ENCODE measurements at regions not wholly inside any gene's neighbourhood (a gene's known extent, or its start where the extent isn't known, plus 50 kb on each side); places are given as distances from the start of the nearest gene placed in this dataset.

- DNase-seq, result no peak
Observed at GRCh38 chr6:94376876-94377275, 957.5 kb upstream of the EPHA7 start.

GRCh38 chr6:94372229-94372628, 952.9 kb upstream of the EPHA7 start:
- no peak for DNase-seq

GRCh38 chr6:94367316-94367715, 948.0 kb upstream of the EPHA7 start:
- no peak for DNase-seq

- DNase-seq, result no peak
Observed at GRCh38 chr6:94362061-94362864, 942.9 kb upstream of the EPHA7 start.

DNA sequence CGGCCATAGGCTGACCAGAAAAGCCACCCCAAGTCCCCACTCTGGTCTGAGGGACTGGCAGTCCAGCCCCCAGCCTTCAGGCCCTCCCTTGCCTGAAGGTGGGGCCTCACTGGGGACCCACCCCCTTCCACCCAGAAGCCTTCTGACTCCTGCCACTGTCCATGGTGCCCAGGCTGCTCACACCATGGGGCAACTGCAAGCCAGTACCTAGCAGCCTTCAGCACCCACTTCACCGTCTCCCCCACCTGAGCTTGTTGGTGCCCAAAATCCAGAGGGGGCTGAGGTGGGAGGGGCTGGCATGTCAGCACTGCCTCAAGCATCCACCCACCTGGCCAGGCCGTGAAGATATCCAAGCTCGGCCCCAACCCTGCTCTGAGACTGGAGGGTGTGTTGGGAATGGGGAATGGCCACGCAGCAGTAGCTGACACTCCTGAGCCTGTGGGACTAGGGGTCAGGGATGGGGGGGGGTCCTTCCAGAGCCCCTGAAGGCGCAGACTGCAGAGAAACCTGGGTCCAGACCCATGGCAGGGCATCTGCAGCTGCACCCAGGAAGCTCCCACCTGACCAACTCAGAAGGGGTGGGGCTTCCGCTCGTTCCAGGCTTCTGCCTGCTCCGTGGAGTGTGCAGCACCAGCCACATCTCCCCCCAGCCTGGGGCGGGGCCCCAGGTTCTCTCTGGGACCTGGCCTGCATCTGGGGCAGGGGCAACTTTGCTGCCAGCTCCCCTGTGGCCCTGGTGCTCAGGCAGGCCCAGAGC, 942.1 kb upstream of the EPHA7 start:
- no peak for DNase-seq

DNA sequence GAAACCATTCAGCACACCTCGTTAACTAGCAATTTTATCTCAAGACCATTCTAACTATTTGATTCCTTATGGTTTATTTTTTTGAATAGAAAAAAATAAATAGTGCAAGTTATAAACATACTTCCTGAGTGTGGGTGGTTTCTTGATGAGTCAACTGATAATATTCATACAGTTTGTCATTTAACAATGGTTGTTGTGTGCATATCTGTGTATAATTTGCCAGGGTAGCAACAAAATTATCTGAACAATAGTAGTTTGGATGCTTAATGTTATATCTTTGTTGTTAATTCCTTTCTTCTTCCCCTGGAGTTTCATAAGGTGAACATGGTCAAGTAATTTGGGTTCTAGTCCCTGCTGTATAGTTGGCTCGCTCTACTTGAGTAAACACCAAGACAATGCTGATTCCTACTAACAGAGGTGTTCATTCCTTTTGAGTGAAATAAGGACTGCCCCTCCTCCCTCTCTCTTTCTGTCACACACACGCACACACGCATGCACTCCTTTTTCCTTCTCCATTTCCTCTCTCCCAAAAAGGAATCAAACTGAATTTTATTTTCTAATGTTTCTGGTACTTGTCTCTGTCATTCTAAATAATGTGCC, 938.1 kb upstream of the EPHA7 start:
- no peak for DNase-seq

DNA sequence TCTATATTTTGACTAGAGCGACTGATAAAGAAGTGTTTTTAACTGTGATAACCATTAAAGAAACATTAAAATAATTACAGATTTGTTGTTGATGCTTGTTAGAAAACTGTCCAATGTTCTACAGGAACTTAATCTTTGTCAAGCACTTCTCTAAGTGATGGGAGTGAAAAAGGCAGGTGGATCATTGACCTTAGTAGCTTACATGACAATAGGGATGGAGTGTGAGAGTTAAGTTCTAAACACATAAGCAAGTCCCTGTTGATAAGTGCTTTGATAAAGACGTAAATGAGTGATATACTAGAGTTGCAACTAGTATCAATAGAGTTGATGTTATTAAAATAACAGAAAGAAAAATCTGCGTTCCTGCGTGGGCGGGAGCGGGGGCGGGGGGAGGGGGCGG, 931.5 kb upstream of the EPHA7 start:
- no peak for DNase-seq

DNA sequence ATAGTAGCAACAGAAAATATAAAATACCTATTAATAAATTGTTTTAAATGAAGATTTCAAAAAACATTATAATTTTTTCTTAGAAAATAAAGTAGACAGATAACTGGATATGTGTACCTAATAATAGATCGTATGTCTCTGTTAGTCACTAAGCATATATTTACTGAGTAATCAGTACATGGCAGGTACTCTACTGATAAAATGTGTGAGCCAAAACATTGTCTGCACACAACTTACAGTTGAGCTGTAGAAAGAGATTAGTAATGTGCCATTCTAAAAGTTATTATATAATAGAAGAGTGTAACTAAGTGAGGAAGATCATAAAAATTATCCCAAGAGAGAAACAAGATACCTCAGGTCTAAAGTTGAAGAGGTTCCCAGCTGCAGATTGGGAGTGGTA, 929.9 kb upstream of the EPHA7 start:
- no peak for DNase-seq

GRCh38 chr6:94344866-94345265, 925.5 kb upstream of the EPHA7 start:
- no peak for DNase-seq

- DNase-seq, result no peak
Observed at GRCh38 chr6:94341173-94341572, 921.8 kb upstream of the EPHA7 start.

DNA sequence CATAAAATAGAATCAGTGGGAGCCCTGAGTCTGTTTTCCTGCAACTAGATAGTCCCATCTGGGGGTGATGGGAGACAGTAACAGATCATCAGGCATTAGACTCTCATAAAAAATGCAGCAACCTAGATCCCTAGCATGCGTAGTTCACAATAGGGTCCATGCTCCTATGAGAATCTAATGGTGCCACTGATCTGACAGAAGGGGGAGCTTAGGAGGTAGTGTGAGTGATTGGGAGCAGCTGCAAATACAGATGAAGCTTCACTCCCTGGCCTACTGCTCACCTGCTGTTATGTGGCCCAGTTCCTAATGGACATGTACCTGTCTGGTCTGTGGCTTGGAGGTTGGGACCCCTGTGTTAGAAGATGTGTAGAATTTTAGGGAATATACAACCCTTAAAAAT, 904.5 kb upstream of the EPHA7 start:
- no peak for DNase-seq

DNA sequence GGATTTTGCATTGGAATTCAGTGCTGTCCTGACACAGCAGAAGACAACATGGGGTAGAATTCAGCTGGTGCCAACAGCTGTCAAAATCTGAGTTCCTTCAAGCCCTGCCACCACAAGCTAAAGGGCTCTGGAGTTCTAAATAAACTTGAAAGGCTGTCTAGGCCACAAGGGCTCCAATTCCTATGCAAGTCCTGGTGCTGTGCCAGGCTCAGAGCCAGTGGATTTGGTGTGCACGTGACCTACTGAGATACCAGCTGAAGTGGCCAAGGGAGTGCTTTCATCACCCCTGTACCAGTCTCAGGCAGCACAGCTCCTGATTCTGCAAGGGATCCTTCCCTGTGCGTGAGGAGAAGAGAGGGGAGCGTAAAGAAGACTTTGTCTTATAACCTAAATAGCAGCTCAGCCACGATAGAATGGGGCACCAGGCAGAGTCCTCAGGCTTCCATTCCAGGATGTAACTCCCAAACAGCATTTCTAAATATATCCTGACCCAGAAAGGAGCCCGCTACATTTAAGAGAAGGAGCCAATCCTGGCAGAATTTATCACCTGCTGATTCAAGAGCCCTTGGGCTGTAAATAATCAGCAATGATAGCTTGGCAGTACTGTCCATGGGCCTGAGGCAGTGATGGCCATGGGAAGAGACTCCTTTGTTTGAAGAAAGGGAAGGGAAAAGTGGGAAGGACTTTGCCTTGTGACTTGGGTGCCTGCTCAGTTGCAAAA, 881.2 kb upstream of the EPHA7 start:
- no peak for DNase-seq

DNA sequence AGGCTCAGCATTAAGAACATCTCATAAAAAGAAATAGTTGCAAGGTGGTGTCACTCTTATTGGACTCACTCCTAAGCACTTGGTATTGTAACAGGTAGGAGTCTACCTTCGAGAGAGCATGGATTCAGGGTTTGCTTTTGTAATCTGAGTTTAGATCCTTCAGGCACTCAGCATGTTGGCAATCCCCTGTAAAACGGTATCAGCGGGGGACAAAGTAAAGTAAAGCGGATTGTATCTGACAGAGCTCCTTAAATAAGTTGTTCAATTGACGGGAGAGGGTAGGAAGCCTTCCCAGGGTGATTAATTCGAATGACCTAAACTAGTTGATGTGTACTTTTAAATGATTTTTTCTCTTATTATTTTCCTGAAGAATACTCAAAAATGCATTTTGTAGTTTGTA, 869.8 kb upstream of the EPHA7 start:
- DNase-seq, result no peak

GRCh38 chr6:94278146-94278545, 858.8 kb upstream of the EPHA7 start:
- no peak for DNase-seq

DNA sequence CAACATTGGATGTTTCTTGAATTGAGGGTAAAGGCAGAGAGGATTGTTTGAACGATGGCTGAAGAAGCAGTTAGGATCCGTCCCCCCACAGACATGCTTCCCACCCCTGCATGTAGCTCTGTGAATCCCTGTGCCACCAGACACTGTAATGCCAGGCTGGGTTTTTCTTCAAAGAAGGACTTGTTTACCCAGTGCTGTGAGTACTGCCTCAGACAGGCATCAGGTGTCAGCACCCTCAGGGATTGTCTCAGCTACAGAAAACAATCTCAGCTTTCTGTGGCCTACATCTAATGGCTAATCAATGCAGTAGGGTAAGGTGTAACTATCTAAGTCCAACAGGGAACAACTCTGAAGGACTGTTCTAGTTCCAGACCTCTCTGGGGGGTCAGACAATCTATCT, 853.0 kb upstream of the EPHA7 start:
- no peak for DNase-seq

DNA sequence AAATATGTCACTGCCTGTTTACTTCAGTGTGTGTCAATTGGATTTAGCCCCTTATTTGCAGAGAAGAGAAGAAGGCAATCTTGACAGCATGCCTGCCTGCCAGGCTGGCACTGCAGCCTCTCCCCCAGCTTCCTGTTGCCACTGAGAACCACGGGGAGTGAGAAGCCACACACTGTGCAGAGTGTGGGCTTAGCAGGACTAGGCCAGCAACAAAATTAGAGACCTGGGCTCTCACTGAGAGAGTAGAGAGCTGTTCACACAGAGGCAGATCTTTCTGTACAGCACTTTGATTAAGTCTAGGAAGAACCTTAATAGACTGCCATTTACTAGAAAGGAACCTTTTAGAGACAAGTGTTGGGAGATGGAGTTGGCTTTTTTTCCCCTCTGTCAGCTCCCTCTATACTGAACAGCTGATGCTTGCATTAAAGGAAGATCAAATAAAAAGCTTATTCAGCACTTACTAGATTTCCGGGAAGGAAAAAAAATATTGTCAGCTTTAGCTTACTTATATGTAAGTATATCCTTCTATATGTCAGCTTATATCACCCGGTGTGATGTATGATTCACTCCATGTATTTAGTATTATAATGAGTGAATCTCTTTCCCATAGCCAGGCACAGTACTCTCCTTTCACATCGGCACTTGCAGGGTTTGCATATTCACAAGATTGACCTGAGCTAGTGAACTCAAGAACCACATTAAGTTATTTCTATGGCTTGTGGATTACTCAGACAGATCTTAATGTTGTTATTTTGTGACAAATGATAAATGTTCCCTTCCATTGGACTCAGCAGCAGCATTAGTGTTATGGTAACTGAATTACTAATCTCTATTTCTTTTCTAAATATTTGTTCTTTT, 851.0 kb upstream of the EPHA7 start:
- DNase-seq, result no peak

- DNase-seq, result no peak
Observed at GRCh38 chr6:94269256-94269655, 849.9 kb upstream of the EPHA7 start.

DNA sequence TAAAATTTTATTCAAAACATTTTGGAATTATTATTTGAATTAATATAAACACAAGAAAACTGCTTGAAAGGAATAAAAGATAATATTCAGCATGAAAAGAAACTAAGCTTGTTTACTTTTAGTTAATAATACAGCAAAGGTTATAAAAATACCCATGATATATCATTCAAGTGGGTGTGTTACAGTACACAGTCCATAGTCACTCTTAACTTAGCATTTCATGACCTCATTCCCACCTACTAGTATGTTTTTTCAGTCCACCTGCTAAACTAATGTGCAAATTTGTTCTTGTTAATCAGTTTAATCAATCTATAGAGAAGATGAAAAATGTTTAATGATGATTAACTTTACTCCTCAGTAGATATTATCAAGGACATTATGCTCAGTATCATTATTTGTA, 841.4 kb upstream of the EPHA7 start:
- no peak for DNase-seq

DNA sequence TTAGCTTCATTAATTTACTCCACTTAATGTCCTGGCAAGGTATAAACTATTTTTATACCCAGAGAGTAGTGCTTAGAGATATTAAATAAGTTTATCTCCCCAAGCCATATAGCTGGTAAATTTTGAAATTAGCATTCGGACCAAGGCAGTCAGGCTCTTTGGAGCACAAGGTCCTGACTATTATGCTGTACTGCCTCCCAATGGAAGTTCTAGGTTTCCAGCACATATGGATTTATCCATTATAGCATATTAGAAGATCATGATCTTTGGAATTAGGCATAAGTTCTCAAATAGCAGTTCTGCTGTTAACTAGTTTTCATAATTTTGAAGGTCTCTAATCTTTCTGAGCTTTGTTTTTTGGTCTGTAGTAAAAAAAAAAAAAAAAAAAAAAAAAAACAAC, 835.3 kb upstream of the EPHA7 start:
- DNase-seq, result no peak

DNA sequence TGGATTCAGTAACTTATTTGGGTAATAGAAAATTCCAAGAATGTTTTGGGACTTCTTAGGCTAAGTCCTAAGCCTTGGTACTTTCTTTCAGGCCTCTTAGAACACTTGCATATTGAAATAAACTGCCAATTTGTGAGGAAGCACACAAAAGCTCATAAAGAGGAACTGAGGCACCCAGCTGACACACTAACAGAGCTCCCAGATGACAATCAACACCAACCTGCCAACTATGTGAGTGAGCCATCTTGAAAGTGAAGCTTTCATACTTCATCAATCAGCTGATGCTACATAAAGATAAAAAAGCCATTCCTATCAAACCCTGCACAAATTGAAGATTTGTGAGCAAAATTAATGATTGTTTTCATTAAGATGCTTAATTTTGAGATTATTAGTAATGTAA, 832.5 kb upstream of the EPHA7 start:
- DNase-seq, result no peak

- no peak for DNase-seq
Observed at GRCh38 chr6:94245395-94245794, 826.0 kb upstream of the EPHA7 start.
